Stimulated activated CD4-positive, alpha-beta T cell treated with anti-CD3 and anti-CD28 coated beads, TNF-alpha, amount 100 ng/mL, for 4 hours (primary cell): ENCODE measurements at regions not wholly inside any gene's neighbourhood (a gene's known extent, or its start where the extent isn't known, plus 50 kb on each side); places are given as distances from the start of the nearest gene placed in this dataset.

Experiments used
- DNase-seq, 3 experiments: peaks; one replicate each; pipeline ENCODE4 v3.0.0-alpha.2; 2020; ENCODE audit warnings: low read depth in 3 of 3

DNA sequence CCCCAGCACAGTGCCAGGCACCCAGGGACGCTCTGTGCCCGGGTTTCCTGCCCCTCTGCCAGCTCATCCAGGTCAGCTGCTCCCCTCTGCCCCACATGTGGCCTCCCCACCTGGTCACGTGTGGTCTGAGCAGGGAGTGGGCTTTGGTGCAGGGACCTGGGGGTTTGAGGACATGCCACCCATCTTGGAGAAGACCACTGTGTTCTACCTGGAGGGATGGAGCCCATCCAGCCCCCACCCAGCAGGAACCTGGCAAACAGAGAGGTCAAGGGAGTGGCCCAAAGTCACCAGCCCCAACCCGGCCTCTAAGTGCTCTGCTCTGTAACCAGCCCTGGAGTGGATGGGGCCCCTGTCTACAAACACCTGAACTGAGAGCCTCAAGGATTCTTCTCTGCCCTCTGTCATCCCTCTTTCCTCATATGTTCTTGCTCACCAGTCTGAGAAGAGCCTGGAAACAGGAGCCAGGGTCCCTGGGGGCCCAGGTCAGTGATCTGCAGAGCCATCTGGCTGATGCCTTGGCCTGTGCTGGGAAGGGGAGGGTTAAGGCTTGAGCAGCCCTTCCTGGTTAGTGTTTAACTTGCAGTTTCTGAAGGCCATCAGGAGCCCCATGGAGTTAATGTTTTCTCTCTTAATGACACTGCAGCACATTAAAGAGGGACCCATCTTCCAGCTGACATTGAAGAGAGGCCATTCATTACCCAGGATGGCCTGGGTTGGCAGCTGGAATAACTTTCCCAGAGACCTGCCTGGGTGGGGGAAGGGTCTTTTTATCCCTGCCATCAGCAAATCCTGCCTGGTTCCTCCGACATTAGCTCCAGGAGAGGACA, 235.4 kb downstream of the PTPRU start:
- DNase-seq, result no peak

DNA sequence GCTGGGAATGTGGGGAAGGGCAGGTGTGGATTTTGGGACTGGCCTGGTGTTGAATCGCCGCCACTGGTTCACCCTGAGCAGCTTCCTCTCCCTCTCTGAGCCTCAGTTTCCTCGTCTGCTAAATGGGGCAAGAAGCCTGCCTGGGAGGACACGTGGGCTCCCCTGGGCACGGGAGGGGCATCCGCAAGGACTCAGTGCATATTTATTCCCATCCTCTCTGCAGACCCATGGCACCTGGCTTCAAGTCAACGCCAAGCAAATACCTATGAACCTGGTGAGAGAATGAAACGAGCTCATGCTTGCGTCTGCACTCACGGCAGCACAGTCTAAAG, 234.4 kb downstream of the PTPRU start:
- DNase-seq, result no peak

DNA sequence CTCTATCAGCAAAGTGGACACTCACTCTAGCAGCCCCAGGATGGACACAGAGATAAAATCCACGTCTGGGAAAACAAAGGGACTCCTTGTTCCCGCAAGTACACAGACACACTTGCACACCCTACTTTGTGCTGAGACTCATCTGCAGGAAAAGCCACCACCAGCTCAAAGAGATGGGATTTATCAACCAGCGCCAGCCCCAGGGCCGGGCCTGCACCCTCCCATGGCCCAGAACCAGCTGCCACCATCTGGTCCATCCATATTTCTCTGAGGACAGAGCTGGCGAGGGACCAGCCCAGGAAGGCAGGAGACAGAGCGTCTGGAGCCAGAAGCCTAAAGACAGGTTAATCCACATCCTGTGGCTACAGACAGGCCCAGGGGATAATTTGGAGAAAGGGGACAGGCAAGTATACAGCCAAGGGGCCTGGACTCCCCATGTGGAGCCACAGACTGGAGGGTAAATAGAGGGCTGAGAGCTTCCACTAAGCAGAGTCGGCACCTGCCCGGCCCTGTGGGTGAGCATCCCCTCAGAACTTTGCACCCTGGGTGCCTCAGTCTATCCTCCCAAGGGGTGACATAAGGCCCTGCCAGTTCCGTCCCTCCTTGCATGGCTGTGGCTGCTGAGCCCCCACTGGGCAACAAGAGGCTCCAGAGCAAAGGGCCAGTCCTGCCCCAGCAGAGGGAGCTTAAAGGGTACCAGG, 233.9 kb downstream of the PTPRU start:
- no peak for DNase-seq

DNA sequence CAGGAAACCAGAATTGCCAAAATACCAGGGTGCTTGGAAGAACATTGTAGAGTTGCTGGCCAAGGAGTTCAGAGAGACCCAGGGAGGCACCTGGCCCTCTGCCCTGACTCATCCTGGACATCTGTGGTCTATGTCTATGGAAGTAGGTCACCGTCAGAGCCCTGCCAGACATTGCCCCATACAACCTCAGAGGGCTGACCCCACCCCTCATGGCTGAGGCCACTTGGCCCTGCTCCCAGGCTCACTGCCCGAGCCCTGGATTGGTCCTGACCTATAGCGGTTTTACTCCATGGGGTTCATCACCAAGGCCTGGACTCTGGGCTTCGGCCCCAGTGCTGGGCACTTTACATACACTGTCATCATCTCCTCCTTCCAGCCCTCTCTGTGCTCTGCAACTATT, 233.1 kb downstream of the PTPRU start:
- DNase-seq, result no peak

DNA sequence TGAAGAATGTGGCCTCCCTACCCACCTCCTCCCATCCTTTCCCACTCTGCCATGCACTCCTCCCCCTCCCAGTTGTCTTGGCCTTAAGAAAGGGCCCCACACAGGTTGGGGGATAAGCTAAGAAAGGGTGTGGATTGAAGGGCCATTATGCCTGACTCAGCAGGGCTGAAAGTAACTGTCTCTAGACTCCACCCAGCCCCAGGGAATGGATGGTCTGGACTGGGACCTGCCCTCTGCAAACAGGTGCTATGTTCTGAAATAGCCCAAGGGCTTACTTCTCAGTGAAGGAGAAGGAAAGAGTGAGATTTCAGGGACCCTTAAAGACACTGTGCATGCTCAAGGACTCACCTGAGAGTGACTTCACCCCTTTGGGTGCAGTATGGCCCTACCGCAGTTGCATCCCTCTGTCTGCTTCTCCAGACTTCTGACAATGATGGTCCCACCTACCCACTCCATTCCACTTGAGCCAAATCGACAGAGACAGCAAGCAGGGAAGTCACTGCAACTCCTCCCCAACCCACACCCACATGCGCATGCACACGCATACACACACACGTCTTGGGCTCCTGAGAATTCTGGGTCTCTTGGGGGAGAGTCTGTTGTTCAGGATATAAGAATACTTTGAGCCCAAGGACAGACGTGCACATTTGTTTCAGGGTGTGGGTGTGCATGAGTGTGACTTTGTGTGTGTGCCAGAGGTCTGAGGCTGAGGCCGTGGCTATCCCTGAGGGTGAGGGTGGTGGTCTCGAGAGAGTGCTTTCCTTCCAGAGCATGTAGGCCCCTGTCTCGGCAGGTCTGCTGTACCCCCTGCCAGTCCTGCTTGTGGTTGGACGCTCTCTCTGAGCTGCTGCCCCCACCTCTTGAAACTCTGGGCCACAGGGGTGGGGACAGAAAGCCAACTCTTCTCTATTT, 231.9 kb downstream of the PTPRU start:
- DNase-seq, result no peak

DNA sequence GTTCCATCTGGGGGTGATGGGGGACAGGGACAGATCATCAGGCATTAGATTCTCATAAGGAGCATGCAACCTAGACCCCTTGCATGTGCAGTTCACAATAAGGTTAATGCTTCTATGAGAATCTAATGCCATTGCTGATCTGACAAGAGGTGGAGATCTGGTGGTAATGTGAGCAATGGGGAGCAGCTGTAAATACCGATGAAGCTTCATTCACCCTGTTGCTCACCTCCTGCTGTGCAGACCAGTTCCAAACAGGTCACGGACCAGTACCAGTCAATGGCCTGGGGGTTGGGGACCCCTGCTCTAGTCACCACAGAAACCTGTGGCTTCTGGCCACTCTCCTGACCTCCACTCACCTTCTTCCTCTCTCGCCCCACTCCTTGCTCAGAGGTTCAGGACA, 229.9 kb downstream of the PTPRU start:
- DNase-seq, result no peak

DNA sequence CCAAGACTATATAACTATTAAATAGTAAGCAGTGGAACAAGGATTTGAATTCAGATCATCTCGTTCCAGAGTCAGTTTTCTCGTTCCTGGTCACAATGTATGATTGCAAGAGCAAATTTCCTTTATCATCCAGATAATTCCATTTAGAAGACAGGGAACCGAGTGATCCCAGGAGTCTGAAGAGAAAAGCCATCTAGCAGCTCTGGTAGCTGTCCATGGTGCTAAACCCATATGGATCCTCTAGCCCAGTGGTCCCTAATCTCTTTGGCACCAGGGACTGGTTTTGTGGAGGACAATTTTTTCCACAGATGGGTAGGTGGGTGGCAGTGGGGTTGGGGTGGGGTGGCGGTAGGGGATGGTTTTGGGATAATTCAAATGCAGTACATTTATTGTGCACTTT, 229.4 kb downstream of the PTPRU start:
- no peak for DNase-seq

DNA sequence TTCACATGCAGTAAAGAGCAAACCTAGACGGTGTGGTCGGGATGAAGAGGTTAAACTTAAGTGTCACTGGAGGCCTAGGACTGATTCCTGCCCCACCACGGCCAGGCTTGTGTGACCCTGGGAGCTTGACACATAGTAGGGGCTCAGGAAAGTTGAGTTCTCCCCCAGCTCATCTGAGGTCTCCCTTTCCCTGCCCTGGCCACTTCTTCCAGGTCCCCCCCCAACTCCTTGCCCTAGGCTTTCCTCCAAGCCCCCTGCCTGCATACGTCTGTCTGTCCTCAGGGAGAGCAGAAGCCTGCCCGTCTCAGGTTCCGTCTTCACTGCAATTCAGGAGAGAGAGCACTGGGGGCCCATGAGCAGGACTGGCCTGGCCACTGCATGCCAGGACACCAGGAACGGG, 225.8 kb downstream of the PTPRU start:
- no peak for DNase-seq

DNA sequence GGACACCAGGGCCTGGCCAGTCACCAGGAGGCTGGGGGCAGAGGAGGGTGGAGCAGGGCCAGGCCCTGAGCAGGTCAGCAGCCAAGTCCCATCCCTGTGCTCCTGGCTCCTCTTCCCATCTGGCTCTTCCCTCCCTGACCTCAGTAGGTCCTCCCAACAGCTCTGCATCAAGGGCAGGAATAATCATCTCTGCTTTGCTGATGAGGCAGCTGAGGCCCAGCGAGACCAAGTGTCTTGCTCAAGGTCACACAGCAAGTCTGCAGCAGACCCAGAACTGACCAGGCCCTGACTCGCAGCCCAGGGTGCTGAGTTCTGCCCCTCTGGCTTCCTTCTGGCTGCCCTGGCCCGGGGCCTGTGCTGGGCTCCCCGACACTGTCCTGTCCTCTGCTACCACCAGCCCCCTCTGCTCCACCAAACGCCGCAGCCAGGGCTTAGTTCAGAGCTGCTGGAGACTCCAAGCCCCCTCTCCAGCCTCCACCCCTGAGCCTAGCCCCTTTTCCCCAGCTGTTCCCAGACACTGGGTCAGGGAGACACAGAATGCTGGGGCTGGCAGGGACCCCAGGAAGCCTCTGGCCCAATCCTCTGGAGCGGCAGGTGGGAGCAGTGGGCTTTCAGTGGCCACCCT, 224.9 kb downstream of the PTPRU start:
- no peak for DNase-seq

DNA sequence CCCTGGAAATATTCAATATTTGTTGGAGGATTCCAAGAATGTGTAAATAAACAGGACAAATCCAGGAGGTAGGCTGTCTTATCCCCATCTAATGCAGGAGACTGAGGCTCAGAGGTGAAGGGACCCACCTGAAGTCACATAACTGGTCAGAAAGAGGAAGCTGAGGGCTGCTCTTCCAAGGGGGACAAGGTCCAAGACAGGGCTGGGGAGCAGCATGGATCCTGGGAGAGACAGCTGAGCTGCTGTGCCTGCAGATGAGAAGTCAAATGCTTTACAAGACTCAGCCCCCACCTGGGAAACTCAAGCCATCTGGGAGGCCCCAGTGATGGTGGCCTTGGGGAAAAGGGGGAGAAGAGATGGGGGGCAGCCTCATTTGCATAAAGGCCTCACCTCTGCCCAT, 224.4 kb downstream of the PTPRU start:
- DNase-seq, result no peak

DNA sequence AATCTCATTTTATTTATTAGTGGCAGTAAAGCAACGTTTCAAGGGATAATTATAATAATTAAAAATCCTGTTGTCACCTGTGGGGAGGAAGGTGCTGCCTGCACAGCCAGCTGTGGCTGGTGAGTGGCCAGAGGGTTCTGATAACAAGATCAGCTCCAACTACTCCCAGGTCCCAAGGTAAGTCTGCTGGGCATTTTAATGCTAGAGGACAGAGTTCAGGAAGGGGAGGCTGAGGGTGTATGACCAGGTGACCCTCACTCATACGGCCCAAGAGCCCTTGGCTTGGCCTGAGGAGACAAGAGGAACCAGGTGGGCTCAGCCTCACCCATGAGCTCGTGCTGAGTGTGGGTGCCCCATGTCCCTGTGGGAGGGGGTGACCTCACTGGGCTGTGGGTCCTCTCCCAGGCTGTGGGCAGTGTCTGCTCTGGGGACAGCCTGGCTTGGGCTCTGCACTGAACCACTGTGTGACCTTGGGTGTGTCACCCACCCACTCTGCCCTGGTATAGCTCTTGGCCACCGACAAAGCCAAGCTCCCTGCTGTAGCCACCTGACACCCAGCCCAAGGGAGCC, 223.8 kb downstream of the PTPRU start:
- DNase-seq, result no peak

DNA sequence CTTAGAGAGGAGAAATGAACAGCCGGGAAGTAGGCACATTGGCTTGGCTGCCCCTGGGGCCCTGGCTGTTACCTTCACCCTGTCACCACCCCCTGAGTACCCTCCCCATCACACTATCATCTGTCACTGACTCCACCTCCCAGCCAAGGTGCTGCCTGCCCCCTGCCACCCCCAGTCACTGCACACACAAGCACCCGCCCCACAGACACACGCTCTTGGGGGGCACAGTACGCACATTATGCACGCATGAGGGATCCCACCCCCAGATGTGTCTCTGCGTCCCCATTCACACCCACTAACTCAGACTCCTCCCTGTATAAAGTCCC, 223.3 kb downstream of the PTPRU start:
- no peak for DNase-seq

DNA sequence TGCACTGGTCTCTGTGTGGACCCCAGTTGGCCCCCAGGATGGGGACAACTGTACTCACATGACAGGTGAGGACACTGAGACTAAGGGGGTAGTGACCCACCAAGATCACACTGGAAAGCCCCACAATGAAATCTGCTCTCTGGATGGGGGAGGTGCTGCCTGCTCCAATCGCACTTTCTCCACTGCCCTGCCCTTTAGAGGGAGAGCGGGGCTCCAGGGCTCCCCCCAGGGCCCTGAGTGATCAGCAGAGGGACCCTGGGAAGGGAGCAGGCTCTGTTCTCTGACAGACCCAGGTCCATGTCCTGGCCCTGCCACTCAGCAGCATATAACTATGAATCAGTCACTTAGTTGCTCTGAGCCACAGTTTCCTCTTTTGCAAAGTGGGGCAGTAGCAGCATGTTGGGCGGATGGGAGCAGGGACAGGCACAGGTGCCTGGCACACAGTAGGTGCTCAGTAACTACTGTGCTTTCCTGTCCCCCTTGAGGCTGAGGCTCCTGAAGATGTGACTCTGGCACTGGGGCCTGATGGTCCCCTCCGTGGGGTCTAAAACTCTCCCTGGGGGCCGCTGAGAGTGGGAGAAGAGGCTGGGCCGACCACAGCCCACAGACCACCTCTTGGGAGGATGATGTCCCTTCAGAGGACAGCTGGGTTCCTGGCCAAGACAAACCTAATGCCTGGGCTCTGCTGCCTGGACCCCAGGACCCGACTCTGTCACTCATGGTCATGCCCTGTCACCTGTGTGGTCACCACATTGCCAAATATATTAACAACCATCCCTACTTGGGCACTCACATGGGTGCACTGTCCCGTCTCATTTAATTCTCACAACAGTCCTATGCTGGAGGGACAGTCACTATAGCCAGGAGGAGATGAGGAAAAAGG, 222.7 kb downstream of the PTPRU start:
- no peak for DNase-seq

DNA sequence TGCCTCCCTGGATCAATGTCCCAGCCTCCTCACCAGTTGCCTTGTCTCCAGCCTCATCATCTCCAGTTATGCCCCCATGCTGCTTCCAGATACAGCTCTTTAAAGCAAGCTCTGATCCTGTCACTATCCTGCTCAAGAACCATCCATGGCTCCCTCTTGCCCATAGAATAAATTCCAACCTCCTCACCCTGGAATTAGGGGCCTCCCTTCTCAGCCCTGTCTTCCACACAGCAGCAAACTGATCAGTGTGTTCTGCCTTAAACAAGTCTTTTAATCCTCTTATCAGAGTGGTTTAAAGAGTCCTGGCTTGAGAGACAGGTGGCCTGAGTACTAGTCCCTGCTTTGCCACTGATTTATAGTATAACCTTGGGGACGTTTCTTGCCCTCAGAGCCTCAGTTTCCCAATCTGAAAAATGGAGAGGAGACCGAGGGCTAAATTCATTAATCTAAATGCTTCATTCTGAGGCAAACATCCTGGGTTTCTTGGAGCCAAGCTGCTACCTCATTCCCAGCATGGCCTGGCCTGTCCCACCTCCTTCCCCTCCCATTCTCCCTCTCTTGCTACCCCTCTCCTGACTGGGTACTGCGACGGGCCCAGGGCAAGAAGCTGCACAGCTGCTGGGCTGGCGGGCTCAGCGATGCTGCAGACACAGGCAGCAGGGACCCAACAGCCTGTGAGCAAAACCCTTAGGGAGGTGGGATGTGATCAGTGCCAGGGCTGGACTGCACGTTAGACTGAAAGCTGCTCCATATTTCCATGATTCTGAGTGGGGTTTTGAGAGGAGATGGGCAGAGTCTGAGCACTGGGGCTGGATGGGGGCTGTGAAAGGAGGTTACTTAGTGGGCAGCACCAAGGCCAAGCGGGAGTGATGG, 221.4 kb downstream of the PTPRU start:
- DNase-seq, result no peak

DNA sequence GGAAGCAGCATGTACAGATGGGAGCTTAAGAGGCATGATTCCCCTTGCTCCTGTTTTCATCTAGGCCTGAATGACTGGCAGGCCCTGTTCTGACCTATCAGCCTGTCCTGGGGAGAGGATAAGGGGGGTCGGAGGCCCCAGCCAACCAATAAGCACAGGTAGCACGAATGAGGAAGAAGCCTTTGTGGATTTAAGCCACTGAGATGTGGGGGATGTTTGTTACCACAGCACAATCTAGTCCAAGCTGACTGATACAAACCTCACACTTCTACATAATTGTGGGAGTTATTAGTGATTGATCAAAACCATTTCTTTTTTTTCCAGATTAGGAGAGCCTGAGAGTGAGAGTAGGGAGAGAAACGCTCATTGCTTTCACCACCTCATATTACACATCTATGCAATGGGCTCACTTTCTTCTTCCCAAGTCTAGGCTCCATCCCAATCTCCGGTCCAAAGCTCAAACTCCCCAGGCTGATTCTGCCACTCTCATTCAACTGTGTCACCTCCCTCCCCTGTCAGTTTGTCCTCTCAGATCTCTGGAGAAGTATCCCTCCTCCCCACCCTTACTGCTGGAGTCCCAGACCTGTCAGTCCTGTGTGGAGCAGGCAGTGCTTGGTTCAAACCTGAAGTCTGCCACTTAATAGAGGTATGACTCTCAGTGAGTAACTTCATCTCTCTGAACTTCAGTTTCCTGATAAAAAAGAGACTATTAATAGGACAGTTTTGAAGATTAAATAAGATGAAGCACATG, 220.5 kb downstream of the PTPRU start:
- DNase-seq, result no peak

DNA sequence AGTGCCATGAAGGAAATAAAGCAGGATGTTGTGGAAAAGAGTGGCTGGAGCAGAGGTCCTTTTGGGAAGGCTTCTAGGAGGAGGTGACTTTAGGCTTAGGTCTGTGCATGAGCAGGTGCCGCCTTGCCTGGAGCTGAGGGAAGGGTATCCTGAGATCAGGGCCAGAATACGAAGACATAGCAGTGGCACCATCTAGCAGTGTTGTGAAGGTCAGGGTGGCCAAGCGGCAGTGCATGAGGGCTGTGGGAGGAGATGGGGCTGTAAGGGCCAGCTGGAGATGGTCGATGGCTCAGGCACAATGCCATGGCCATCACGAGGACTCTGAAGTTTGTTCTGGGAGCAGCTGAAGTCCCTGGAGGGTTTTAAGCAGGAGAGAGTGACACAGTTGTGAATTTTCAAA, 219.5 kb downstream of the PTPRU start:
- DNase-seq, result no peak

DNA sequence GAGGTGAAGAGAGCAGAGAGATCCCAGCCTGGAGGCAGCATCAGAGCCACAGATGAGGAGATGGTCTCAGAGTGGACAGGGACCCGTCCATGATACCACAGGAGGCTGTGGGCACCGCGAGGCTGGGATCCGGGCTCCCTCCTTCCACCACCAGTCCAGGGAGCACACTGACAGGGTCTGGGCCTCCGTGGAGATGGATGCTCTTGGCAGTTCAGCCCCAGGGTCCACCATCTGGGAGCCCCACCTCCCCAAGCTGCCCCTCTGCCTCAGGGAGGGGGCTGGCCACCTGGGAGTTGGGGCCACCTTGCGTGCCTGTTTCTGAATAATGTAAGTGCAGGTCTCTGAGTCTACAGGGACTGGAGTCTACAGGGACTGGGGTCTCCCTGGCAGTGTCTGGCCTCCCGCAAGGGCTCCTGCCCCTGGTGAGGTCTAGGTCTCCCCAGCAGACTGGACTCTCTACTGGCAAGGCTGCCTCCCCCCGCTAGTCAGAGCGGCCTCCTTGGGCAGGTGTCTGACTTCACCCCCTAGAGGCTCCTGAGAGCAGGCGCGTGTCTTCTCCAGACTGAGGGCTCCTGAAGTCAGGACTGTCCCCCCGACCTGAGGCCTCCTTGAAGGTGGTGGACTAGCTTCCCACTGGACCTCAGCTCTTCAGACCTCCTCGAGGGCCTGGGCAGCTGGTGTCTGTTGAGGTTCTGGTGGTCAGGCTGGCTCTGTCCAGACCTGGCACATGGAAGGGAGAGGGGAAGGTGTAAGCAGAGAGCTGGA, 218.5 kb downstream of the PTPRU start:
- no peak for DNase-seq

DNA sequence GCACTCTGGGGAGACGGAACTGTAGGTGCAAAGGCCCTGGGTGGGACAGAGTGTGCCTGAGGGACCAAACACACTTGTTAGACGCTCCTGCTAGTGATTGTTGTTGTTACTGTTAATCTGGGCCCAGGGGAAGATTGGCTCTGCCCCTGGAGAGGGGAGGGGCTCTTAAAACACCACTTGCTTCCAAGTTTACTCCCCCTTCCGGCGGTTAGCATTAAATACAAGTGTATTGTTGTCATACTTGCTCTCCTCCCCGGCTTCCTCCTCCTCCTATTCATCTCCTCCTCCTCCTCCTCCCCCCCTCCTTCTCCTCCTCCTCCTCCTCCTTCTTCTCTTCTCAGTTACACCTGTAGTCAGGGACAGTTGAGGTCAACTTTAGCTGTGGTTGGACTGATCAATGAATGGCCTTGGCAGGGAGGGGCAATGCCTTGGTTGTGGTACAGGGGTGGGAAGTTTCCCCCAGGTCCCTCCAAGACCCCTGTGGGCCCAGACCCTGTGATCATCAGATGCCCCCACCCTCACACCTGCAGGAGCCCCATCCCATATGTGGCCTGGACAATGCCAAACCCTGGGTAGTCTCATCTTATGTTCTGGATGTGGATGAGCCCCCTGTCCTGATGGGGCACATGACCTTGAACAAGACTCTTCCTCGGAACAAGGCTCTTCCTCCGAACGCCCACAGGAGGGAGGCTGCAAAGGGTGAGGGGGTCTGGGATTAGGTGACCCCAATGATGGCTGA, 217.3 kb downstream of the PTPRU start:
- DNase-seq, result no peak
